HepG2 (cell line): ENCODE measurements at regions not wholly inside any gene's neighbourhood (a gene's known extent, or its start where the extent isn't known, plus 50 kb on each side); places are given as distances from the start of the nearest gene placed in this dataset.

ENCODE experiments used
- BRCA1 ChIP-seq: sonication (generic); formaldehyde crosslinking; IDR thresholded peaks from 2 replicates; pipeline ENCODE4 v1.4.0; 2020; ENCODE audit warnings: missing genetic modification reagents
- HNRNPLL ChIP-seq: fragments of 200-400 bp; formaldehyde crosslinking; IDR thresholded peaks from 2 replicates; pipeline ENCODE4 v1.6.1; 2017; ENCODE audit warnings: mild to moderate bottlenecking, low read depth, low read length; ENCODE audit not compliant: poor library complexity, severe bottlenecking
- KDM3A ChIP-seq: IDR thresholded peaks from 2 replicates; pipeline ENCODE4 v1.6.1; 2018; ENCODE audit warnings: low read depth, missing compliant biosample characterization
- MZF1 ChIP-seq: sonication (generic); formaldehyde crosslinking; IDR thresholded peaks from 2 replicates; pipeline ENCODE4 v1.8.1; 2023; ENCODE audit warnings: mild to moderate bottlenecking, missing genetic modification reagents, borderline replicate concordance
- SMARCE1 ChIP-seq: fragments of 450-650 bp; IDR thresholded peaks from 2 replicates; pipeline ENCODE4 v1.6.1; 2017; ENCODE audit warnings: borderline replicate concordance
- ZMYM3 ChIP-seq: sonication (generic); formaldehyde crosslinking; IDR thresholded peaks from 2 replicates; pipeline ENCODE4 v1.5.1; 2020; ENCODE audit warnings: mild to moderate bottlenecking, missing genetic modification reagents
- ZNF367 ChIP-seq: sonication (generic); formaldehyde crosslinking; IDR thresholded peaks from 2 replicates; pipeline ENCODE4 v1.4.0; 2020; ENCODE audit warnings: missing genetic modification reagents, borderline replicate concordance
- ZNF674 ChIP-seq: sonication (generic); formaldehyde crosslinking; IDR thresholded peaks from 2 replicates; pipeline ENCODE4 v1.5.0; 2020; ENCODE audit warnings: low read depth, mild to moderate bottlenecking, missing genetic modification reagents
- ZSCAN20 ChIP-seq: sonication (generic); formaldehyde crosslinking; IDR thresholded peaks from 2 replicates; pipeline ENCODE4 v1.4.0; 2020; ENCODE audit warnings: missing genetic modification reagents, mild to moderate bottlenecking, borderline replicate concordance

DNA sequence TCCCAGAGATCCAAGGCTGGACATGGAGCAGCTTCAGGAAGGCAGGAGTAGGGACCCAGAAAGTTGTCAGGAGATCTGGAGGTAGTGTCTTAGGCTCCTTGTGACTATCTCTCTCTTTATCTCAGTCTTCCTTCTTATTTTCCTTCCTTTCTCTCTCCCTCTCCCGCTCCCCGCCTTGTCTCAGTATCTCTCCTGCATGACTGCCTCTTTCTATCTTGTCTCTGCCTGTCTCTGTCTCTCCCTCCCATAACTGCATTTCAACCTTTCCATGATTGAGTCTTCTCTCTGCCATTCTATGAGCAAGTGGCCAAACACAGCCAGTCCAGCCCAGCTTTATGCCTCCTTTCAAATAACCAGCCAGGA, 61.0 kb upstream of the NEK6 start:
- no peak for TF ChIP-seq BRCA1 (CRISPR knock-in tag)
- TF ChIP-seq ZNF674 (CRISPR knock-in tag): no peak
- no peak for TF ChIP-seq MZF1 (CRISPR knock-in tag)
- no peak for TF ChIP-seq KDM3A
- no peak for TF ChIP-seq HNRNPLL
- no peak for TF ChIP-seq ZNF367 (CRISPR knock-in tag)
- TF ChIP-seq SMARCE1: no peak
- no peak for TF ChIP-seq ZSCAN20 (CRISPR knock-in tag)
- no peak for TF ChIP-seq ZMYM3 (CRISPR knock-in tag)
